Gastrocnemius medialis (tissue), 4 donors: ENCODE measurements at regions not wholly inside any gene's neighbourhood (a gene's known extent, or its start where the extent isn't known, plus 50 kb on each side); places are given as distances from the start of the nearest gene placed in this dataset.
"Not testable (repeated sequence)": the region's sequence is repeated elsewhere in the genome, so short reads cannot be mapped to it uniquely, and the experiment has no call there.

Experiments used
- ATAC-seq, 2 donors: fragments of 150-250 bp; one replicate each; pipeline ENCODE4 v1.9.1; 2016
- DNase-seq, 2 donors: peaks; one replicate each; pipeline ENCODE4 v3.0.0-alpha.2; 2019
- H3K27ac ChIP-seq, 4 donors: fragments of 200-600 bp; sonication (generic); 1 replicate in 1 of 4; 2 replicates in 3 of 4; pipeline ENCODE4 v1.5.1; 2016 to 2018; ENCODE audit warnings: mild to moderate bottlenecking in 2 of 4, moderate library complexity in 1 of 4
- H3K27me3 ChIP-seq, 3 donors: fragments of 200-600 bp; sonication (generic) in 2 of 3; 1 replicate in 1 of 3; 2 replicates in 2 of 3; pipeline versions ENCODE4 v1.5.1 to v1.6.0; 2016 to 2019; ENCODE audit warnings: mild to moderate bottlenecking in 1 of 3, moderate library complexity in 1 of 3
- H3K36me3 ChIP-seq, 2 donors: fragments of 200-600 bp; sonication (generic) in 1 of 2; one replicate each; pipeline ENCODE4 v1.5.1; 2017 to 2018
- H3K4me1 ChIP-seq, 2 donors: fragments of 200-600 bp; sonication (generic) in 1 of 2; one replicate each; pipeline ENCODE4 v1.5.1; 2016 to 2017; ENCODE audit warnings: mild to moderate bottlenecking in 2 of 2
- H3K4me3 ChIP-seq, 4 donors: fragments of 200-600 bp; sonication (generic) in 3 of 4; 1 replicate in 1 of 4; 2 replicates in 3 of 4; pipeline ENCODE4 v1.5.1; 2016 to 2019; ENCODE audit warnings: mild to moderate bottlenecking in 2 of 4
- H3K9me3 ChIP-seq, 3 donors: fragments of 200-600 bp; sonication (generic) in 2 of 3; 1 replicate in 1 of 3; 2 replicates in 2 of 3; pipeline ENCODE4 v1.5.1; 2016 to 2019
- CTCF ChIP-seq, 5 experiments: fragments of 450-650 bp in 3 of 5; fragments of 200-600 bp in 2 of 5; sonication (generic) in 2 of 5; IDR thresholded peaks in 4 of 5; conservative IDR thresholded peaks in 1 of 5; 1 replicate in 4 of 5; 2 replicates in 1 of 5; pipeline ENCODE4 v1.5.1; 2016 to 2019; ENCODE audit warnings: antibody characterized with exemption in 5 of 5, mild to moderate bottlenecking in 3 of 5, moderate library complexity in 3 of 5
- POLR2A ChIP-seq, 2 donors: fragments of 450-650 bp; IDR thresholded peaks; one replicate each; pipeline ENCODE4 v1.6.1; 2017; ENCODE audit warnings: antibody characterized with exemption in 2 of 2, mild to moderate bottlenecking in 2 of 2, moderate library complexity in 2 of 2
- in situ Hi-C, 4 donors: fragments of 200-750 bp; cut with MboI; loops; one replicate each; pipeline versions ENCODE4 v1.15.0 to v1.8.0; 2017; ENCODE audit warnings: low sequenced_read_pairs in 4 of 4
- intact Hi-C: fragments of 100-400 bp; cut with DNase I; formaldehyde crosslinking; loops from one replicate; pipeline ENCODE4 v1.15.1; 2023; ENCODE audit warnings: low total_unique reads

DNA sequence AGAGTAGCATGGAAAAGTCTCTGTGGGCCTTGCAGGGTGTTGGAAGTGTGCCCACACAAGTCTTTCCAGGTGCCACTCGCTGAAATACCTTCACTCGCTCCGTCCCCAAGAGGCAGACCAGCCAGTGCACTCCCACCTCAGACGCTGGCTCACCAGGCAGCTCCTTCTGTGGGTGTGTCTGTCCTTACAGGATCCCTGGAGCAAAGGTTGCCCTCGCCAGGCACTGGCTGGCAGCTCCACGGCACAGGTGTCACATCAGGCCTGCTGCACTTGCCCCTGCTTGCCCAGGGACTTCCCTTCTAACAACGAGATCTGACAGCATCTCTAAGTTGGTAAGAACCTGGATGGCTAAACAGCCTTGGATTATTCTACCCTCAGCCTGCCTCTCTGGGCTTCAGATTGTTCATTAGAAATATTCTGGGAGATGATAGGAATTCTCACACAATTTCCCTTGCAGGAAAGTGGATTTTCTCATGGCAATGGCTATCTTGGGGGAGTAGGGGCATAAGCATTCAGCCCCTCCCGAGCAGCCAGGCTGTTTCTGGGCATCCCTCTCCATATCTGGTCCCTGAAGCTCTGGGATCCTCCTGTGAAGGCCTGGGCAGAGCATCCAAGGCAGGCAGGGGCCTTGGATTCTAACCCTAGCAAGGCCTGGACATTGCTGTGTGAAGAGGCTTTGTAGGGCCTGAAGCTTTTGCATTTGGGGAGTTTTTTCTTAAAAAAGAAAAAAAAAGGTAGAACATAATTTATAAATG, 262.1 kb downstream of the MYCN start:
- in situ Hi-C loops (no loop called here), intact Hi-C loops (no loop called here)
- no peaks in the 10 kb centered on the region for H3K9me3 ChIP-seq
- ATAC-seq: no peak
- H3K4me1 ChIP-seq: peaks cover 0 to 6% of the 10 kb centered on the region in 2 donors
- TF ChIP-seq CTCF (IDR thresholded peaks at IDR 0.05 in 4 of 5, conservative IDR thresholded peaks at IDR 0.05 in 1 of 5) (no peak), POLR2A (IDR thresholded peaks at IDR 0.05) (no peak)
- DNase-seq: no peak
- no peaks in the 10 kb centered on the region for H3K36me3 ChIP-seq
- no peak overlapping the region for H3K4me3 ChIP-seq
- no peak overlapping the region for H3K27ac ChIP-seq
- H3K27me3 ChIP-seq: no peaks in the 10 kb centered on the region

GRCh38 chr2:16201848-16202247, 261.5 kb downstream of the MYCN start:
- ATAC-seq (no peak), DNase-seq (no peak)
- H3K27me3 ChIP-seq: no peaks in the 10 kb centered on the region
- H3K9me3 ChIP-seq: no peaks in the 10 kb centered on the region
- in situ Hi-C loops (no loop called here), intact Hi-C loops (no loop called here)
- no peak overlapping the region for H3K4me3 ChIP-seq
- peaks cover 0 to 6% of the 10 kb centered on the region in 2 donors for H3K4me1 ChIP-seq
- no peaks in the 10 kb centered on the region for H3K36me3 ChIP-seq
- no peak overlapping the region for H3K27ac ChIP-seq
- no peak for TF ChIP-seq POLR2A (IDR thresholded peaks at IDR 0.05)

GRCh38 chr2:16200554-16201193, 260.3 kb downstream of the MYCN start:
- H3K4me1 ChIP-seq: peaks cover 0 to 6% of the 10 kb centered on the region in 2 donors
- ATAC-seq (no peak), DNase-seq (no peak)
- H3K4me3 ChIP-seq: no peak overlapping the region
- TF ChIP-seq CTCF (IDR thresholded peaks at IDR 0.05 in 4 of 5, conservative IDR thresholded peaks at IDR 0.05 in 1 of 5) (no peak), POLR2A (IDR thresholded peaks at IDR 0.05) (no peak)
- intact Hi-C loops (no loop called here), in situ Hi-C loops (no loop called here)
- H3K27ac ChIP-seq: no peak overlapping the region
- no peaks in the 10 kb centered on the region for H3K36me3 ChIP-seq
- no peaks in the 10 kb centered on the region for H3K9me3 ChIP-seq
- no peaks in the 10 kb centered on the region for H3K27me3 ChIP-seq

DNA sequence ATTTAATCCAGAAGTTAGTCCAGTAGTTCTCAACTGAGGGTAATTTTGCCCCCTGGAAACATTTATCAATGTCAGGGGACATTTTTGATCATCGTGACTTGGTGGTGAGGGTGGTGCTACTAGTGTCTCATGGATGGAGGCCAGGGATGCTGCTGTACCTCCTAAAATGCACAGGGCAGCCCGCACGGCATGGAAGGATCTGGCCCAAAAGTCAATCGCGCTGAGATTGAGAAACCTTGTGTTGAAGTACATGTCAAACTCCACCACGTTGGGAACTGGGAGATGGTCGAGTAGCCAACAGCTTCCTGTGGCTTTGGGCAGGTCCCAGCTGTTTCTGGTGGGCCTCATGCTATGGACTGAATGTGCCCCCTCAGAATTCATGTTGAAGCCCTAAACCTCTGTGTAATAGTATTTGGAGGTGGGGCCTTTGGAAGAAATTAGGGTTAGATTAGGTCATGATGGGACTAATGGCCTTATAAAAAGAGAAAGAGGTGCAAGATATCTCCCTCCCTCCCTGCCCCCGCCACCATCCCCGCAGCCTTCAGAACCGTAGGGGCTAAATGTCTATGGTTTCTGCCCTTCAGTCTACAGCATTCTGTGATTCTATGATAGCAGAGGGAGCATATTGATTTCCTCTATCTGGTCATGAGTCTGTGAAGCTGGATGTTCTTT, 259.7 kb downstream of the MYCN start:
- no peak for ATAC-seq
- intact Hi-C loops (no loop called here), in situ Hi-C loops (no loop called here)
- H3K4me1 ChIP-seq: peaks cover 0 to 4% of the 10 kb centered on the region in 2 donors
- no peaks in the 10 kb centered on the region for H3K9me3 ChIP-seq
- DNase-seq: no peak
- no peak overlapping the region for H3K27ac ChIP-seq
- no peak overlapping the region for H3K4me3 ChIP-seq
- TF ChIP-seq POLR2A (IDR thresholded peaks at IDR 0.05): no peak
- TF ChIP-seq CTCF (IDR thresholded peaks at IDR 0.05 in 4 of 5, conservative IDR thresholded peaks at IDR 0.05 in 1 of 5): no peak
- H3K36me3 ChIP-seq: no peaks in the 10 kb centered on the region
- no peaks in the 10 kb centered on the region for H3K27me3 ChIP-seq

DNA sequence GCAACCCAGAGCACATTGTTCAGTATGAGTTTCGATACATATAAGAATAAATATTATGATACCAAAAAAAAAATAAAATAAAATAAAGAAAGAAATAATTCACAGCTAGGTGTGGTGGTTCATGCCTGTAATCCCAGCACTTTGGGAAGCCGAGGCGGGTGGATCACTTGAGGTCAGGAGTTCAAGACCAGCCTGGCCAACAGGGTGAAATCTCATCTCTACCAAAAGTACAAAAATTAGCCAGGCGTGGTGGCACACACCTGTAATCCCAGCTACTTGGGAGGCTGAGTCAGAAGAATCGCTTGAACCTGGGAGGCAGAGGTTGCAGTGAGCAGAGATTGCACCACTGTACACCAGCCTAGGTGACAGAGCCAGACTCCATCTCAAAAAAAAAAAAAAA, 258.9 kb downstream of the MYCN start:
- H3K4me1 ChIP-seq, intact Hi-C loops, DNase-seq, H3K9me3 ChIP-seq, H3K4me3 ChIP-seq, H3K27me3 ChIP-seq, in situ Hi-C loops, H3K27ac ChIP-seq, ATAC-seq, H3K36me3 ChIP-seq: not testable (repeated sequence)
